ENCODE measurements at regions not wholly inside any gene's neighbourhood (a gene's known extent, or its start where the extent isn't known, plus 50 kb on each side); places are given as distances from the start of the nearest gene placed in this dataset.

DNA sequence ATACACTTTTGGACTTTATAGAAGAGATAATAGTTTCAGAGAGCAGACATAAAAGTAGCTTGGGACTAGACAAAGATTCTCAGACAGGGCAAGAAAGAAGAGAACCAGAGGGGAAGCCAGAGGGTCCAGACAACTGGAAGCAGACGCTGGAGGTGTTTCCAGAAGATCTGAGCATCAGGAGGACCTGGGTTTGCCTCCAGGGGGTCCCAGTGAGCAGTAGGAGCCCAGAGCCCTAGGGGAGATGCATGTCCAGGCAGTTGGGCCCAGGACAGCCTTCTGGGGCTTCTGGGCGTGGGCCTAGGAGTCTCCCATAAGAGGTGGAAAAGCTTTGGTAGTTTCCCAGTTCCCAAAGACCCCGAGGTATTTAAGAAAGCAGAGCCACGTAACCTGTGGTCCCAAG lies 251.2 kb upstream of the ID2 start:
- Mint-ChIP-seq H3K27ac (peak overlapping the region in 1 of 2 donors; percentile 24), H3K9me3 (no peaks in the 10 kb centered on the region), H3K36me3 (ENCODE audit: insufficient read depth) (peaks cover 11% of the 10 kb centered on the region), H3K27me3 (no peaks in the 10 kb centered on the region), H3K4me1 (ENCODE audit: low read depth in 2 of 2) (peaks cover 30 to 35% of the 10 kb centered on the region in 2 donors), H3K4me3 (no peak overlapping the region)
- no peak for ATAC-seq (replicated peaks)
- no peak for DNase-seq

DNA sequence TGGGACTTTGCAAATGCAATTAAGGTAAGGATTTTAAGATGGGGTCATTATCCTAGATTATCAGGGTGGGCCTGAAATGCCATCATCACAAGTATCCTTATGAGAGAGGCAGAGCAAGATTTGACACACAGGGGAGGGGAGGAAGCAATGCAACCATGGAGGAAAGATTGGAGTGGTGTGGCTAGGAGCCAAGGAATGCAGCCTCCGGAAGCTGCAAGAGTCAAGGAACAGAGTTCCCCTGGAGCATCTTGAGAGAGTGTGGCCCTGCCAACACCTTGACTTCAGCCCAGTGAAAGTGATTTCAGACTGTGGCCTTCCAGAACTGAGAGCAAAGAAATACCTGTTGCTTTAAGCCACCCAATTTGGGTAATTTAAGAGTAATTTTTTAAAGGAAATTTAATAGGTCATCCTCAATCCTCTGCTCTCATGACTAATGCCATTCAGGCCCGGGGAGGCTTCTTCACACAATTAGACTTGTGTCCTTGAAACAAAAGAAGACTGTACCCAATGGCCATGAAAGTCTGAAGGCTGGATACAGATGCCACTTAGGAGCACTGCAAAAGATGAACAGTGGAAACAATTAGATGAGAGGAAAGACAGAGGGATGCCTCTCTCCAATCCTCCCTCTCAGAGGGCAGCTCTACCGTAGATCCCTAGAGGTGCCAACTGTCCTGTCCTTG lies 250.3 kb upstream of the ID2 start:
- Mint-ChIP-seq H3K27me3 (no peaks in the 10 kb centered on the region), H3K9me3 (no peaks in the 10 kb centered on the region)

DNA sequence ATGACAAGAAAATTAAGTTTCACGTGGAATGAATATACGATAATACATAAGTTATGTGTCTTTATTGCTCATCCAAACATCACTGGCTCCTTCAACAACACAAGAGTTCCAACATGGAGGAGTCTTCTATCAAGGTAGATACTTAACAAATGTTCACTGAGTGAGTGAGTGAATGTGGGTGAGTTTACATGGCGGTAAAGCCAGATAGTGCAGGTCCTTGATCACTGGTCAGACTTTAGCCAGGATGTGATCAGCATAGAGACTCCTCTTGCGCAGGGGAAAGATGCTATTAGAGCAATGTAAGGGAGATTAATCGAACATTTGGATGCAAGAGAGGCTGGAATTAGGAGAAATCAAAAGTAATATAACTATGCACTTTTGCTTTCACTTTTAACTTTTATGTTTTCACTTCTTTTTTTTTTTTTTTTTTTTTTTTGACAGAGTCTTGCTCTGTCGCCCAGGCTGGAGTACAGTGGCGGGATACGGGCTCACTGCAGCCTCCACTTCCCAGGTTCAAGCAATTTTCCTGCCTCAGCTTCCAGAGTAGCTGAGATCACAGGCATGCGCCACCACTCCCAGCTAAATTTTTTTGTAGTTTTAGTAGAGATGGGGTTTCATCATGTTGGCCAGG lies 249.0 kb upstream of the ID2 start:
- Mint-ChIP-seq H3K9me3 (no peaks in the 10 kb centered on the region), H3K27ac (peak overlapping the region; percentile 61 to 71), H3K27me3 (no peaks in the 10 kb centered on the region), H3K4me3 (peak overlapping the region; percentile 55 to 61), H3K36me3 (ENCODE audit: insufficient read depth) (peaks cover 9% of the 10 kb centered on the region), H3K4me1 (ENCODE audit: low read depth in 2 of 2) (peaks cover 17 to 23% of the 10 kb centered on the region in 2 donors)
- DNase-seq (no peak), ATAC-seq (replicated peaks) (peak; percentile 73)

More for the DNA sequence above, 250.3 kb upstream of the ID2 start:
- Mint-ChIP-seq H3K27ac (peak overlapping the region in 1 of 2 donors; percentile 24), H3K4me1 (ENCODE audit: low read depth in 2 of 2) (peaks cover 20 to 25% of the 10 kb centered on the region in 2 donors), H3K36me3 (ENCODE audit: insufficient read depth) (peaks cover 9% of the 10 kb centered on the region), H3K4me3 (no peak overlapping the region)
- no peak for DNase-seq
- ATAC-seq (replicated peaks): no peak

DNA sequence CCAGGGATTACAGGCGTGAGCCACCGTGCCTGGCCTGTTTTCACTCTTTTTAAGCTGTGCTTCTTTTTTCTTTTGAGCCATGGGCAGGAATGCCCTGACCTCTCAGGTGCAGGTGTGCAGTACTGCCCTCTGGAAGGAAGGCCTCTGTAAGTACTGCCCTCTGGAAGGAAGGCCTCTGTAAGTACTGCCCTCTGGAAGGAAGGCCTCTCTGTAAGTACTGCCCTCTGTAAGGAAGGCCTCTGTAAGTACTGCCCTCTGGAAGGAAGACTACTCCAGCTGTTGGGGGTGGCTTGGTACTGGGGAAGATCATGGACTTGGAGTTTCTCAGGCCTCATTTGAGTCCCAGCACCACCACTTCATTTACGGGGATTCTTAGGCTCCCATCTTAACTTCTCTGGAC lies 248.5 kb upstream of the ID2 start:
- Mint-ChIP-seq H3K27me3 (no peaks in the 10 kb centered on the region), H3K4me3 (peak overlapping the region; percentile 55 to 61), H3K36me3 (ENCODE audit: insufficient read depth) (peaks cover 9% of the 10 kb centered on the region), H3K27ac (peak overlapping the region; percentile 61 to 71), H3K9me3 (no peaks in the 10 kb centered on the region), H3K4me1 (ENCODE audit: low read depth in 2 of 2) (peaks cover 18 to 24% of the 10 kb centered on the region in 2 donors)
- ATAC-seq (replicated peaks): peak; percentile 29
- DNase-seq: no peak

DNA sequence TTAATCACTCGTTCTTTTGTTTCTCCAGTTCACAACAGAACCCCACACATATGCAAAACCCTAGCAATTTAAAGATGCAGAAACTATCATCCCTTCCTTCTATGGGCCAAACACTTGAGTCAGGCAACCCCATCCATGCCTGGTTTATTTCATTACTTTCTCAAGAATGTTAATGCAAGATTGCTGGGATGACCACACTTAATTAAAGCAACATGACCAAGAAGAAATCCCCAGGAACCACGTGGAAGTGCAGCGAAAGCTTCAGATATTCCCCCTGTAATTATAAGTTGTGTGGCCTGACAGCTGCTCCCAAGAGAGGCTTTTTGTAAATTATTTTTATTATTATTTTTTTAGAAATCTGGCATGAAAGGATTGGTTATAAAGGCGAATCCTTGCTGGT lies 246.2 kb upstream of the ID2 start:
- Mint-ChIP-seq H3K4me3 (no peak overlapping the region), H3K9me3 (no peaks in the 10 kb centered on the region), H3K27me3 (no peaks in the 10 kb centered on the region), H3K4me1 (ENCODE audit: low read depth in 2 of 2) (peaks cover 27 to 32% of the 10 kb centered on the region in 2 donors), H3K36me3 (ENCODE audit: insufficient read depth) (peaks cover 9% of the 10 kb centered on the region), H3K27ac (no peak overlapping the region)
- ATAC-seq (replicated peaks) (no peak), DNase-seq (no peak)

DNA sequence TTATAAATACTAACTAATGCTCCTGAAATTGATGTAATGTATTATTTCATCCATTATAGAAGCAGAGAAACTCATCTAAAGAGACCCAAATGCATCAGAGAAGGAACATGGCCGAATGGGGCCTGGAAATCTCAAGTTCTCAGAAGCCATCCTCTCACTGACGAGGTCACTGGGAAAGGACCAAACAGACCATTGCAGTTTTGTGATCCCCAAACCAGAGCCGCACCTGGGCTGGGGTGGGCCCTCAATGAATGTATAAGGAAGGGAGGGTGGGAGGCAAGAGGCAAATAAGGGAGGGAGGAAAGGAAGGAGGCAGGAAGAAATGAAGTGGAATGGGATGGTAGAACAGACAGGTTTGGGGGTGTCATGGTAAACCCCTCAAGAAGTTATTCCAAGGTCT lies 245.3 kb upstream of the ID2 start:
- no peak overlapping the region for H3K4me3 Mint-ChIP-seq
- no peaks in the 10 kb centered on the region for H3K27me3 Mint-ChIP-seq
- peak overlapping the region in 1 of 2 donors; percentile 26 for H3K27ac Mint-ChIP-seq
- H3K9me3 Mint-ChIP-seq: no peaks in the 10 kb centered on the region
- H3K4me1 Mint-ChIP-seq (ENCODE audit: low read depth in 2 of 2): peaks cover 28 to 31% of the 10 kb centered on the region in 2 donors
- ATAC-seq (replicated peaks): no peak
- peaks cover 9% of the 10 kb centered on the region for H3K36me3 Mint-ChIP-seq (ENCODE audit: insufficient read depth)
- no peak for DNase-seq

DNA sequence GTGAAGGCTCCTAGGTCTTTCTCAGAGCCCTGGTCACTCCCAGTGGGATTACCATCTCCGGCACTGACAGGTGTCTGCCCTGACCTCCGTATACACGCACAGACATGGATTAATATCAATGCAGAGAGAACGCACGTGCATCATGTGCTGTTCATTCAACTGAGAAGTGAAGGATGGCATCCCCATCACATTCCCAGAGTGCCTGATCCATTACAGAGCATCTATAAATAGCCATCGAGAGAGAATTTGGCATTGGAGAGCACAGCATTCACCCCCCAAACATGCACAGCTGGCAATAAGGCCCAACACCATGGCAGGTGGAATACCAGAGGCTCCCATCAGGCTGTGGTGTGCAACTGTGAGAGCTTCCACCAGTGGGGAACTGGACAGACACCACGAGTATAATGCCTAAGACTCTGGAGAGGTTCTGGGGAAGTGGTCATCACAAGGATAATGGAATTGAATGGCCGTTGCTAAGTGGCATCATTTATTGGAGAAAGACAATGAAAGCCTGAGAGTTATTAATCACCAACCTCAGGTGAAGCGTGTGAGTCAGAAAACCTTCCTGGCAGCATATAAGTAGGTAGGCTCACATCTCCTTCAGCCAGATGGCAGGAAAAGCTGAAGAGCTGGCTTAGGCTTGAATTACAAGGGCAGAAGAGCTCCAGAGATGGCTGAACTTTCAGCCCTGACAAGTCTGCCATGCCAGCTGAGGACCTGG lies 244.5 kb upstream of the ID2 start:
- Mint-ChIP-seq H3K9me3 (no peaks in the 10 kb centered on the region), H3K4me3 (no peak overlapping the region), H3K27me3 (no peaks in the 10 kb centered on the region), H3K27ac (peak overlapping the region in 1 of 2 donors; percentile 26), H3K36me3 (ENCODE audit: insufficient read depth) (peaks cover 9% of the 10 kb centered on the region), H3K4me1 (ENCODE audit: low read depth in 2 of 2) (peaks cover 33 to 38% of the 10 kb centered on the region in 2 donors)
- no peak for DNase-seq
- ATAC-seq (replicated peaks): no peak

DNA sequence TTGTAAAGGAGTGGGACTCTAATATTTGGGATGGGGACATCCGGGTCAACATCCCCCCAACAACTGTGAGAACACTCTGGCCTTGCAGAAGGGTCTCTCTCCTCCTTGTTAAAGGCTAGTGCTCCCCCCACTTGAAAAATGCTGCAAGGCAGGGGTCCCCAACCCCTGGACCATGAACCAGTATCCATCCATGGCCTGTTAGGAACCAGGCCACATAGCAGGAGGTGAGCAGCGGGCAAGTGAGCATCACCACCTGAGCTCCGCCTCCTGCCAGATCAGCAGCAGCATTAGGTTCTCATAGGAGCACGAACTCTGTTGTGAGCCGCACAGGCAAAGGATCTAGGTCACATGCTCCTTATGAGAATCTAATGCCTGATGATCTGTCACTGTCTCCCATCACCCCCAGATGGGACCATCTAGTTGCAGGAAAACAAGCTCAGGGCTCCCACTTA lies 243.9 kb upstream of the ID2 start:
- peaks cover 30 to 36% of the 10 kb centered on the region in 2 donors for H3K4me1 Mint-ChIP-seq (ENCODE audit: low read depth in 2 of 2)
- H3K9me3 Mint-ChIP-seq: no peaks in the 10 kb centered on the region

DNA sequence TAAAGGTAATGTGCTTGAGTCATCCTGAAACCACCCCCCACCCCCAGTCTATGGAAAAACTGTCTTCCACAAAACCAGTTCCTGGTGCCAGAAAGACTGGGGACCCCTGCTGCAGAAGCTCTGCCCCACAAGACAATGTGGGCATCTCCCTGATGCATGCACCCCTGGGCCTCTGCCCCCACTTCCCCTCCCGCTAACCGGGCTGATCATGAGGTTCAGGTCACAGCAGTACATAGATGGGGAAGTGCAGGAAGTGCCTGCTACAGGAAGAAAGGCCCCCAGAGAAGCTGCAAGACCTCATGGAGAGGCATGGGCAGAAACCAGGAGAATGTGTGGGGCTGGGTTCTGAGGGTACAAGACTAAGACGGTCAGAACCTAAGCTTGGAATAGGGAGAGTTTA lies 243.4 kb upstream of the ID2 start:
- Mint-ChIP-seq H3K36me3 (ENCODE audit: insufficient read depth) (peaks cover under 1% of the 10 kb centered on the region), H3K9me3 (no peaks in the 10 kb centered on the region), H3K27me3 (no peaks in the 10 kb centered on the region), H3K27ac (peak overlapping the region; percentile 82 to 84), H3K4me1 (ENCODE audit: low read depth in 2 of 2) (peaks cover 29 to 36% of the 10 kb centered on the region in 2 donors), H3K4me3 (peak overlapping the region; percentile 13 to 59)
- peak; percentile 79 for ATAC-seq (replicated peaks)
- DNase-seq: no peak

More for the DNA sequence above, 243.9 kb upstream of the ID2 start:
- Mint-ChIP-seq H3K4me3 (no peak overlapping the region), H3K27me3 (no peaks in the 10 kb centered on the region), H3K27ac (peak overlapping the region; percentile 82 to 84), H3K36me3 (ENCODE audit: insufficient read depth) (peaks cover 5% of the 10 kb centered on the region)
- DNase-seq (no peak), ATAC-seq (replicated peaks) (no peak)

DNA sequence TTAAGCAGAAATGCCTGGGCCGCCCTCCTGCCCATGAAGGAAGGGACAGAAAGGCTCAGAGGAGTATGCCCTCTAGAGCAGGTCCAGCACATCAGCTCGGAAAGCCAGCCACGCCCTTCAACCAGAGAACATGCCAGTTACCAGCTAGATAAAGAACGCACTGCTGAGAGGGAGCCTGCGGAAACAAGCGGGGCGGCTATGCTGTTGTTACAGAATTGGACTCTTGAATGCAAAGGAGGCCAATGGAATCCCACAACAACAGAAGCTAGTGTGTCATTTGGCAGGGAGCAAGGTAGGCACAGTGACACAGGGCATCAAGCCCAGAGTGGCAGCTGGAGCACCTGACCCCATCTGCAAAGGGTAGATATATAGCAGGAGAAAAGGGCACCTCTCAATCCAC lies 242.9 kb upstream of the ID2 start:
- no peak for ATAC-seq (replicated peaks)
- no peaks in the 10 kb centered on the region for H3K9me3 Mint-ChIP-seq
- no peaks in the 10 kb centered on the region for H3K27me3 Mint-ChIP-seq
- H3K36me3 Mint-ChIP-seq (ENCODE audit: insufficient read depth): no peaks in the 10 kb centered on the region
- DNase-seq: no peak
- H3K27ac Mint-ChIP-seq: peak overlapping the region; percentile 82 to 84
- peak overlapping the region; percentile 13 to 59 for H3K4me3 Mint-ChIP-seq
- H3K4me1 Mint-ChIP-seq (ENCODE audit: low read depth in 2 of 2): peaks cover 26 to 31% of the 10 kb centered on the region in 2 donors

DNA sequence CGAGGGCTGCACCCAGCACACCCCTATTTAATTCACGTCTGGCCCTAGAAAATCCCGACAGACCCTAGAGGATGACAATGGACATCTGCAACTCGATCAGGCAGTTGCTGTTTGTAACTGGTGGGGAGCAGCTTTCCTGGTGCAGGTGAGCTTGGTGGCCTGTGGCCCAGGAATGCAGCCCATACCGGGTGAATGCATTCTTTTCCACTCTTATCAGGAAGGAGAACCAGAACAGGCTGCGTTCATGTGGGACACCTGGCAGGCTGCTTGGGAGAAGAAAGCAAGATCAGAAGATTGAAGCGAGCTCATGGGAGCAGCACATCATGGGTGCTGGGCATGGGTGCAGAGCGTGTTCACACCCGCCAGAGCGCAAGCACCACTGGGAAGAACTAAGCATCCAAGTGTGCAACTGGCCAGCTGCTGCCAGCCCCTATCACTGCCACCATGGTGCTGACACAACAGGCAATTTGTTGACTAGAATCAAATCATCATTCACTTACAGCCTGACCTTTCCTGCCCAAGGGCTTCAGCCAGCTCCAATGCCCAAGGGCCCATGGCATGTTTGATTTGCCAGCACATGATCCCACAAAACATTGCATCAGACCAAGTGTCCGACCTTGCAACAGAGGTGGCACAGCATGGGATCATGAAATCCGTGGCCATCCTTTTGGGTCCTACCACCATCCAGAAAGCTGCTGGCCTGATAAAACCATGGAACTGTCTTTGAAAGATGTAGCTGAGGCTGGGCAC lies 241.7 kb upstream of the ID2 start:
- ATAC-seq (replicated peaks): no peak
- peaks cover 19 to 29% of the 10 kb centered on the region in 2 donors for H3K4me1 Mint-ChIP-seq (ENCODE audit: low read depth in 2 of 2)
- H3K27ac Mint-ChIP-seq: no peak overlapping the region
- no peaks in the 10 kb centered on the region for H3K27me3 Mint-ChIP-seq
- no peak overlapping the region for H3K4me3 Mint-ChIP-seq
- no peak for DNase-seq
- H3K36me3 Mint-ChIP-seq (ENCODE audit: insufficient read depth): no peaks in the 10 kb centered on the region
- no peaks in the 10 kb centered on the region for H3K9me3 Mint-ChIP-seq

DNA sequence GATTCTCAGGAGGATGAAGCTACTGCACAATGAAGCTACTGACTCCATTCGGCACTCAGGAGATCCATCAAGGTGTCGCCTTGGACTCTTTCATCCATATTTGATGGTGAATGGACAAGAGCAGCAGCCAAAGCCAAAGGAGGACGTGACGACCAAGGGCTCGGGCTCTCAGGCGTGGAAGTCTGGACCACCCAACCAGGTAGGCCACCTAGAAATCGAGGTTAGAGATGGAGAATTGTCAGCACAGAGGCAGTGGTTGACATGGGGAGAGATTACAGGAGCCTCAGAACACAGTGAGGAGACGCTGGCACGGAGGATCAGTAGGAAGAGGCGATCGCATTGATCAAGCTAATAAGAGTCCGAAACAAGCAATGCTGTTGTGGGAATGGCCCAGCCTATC lies 240.5 kb upstream of the ID2 start:
- Mint-ChIP-seq H3K9me3 (no peaks in the 10 kb centered on the region), H3K4me3 (no peak overlapping the region), H3K27ac (no peak overlapping the region), H3K4me1 (ENCODE audit: low read depth in 2 of 2) (peaks cover 17 to 31% of the 10 kb centered on the region in 2 donors), H3K36me3 (ENCODE audit: insufficient read depth) (no peaks in the 10 kb centered on the region), H3K27me3 (no peaks in the 10 kb centered on the region)
- DNase-seq (no peak), ATAC-seq (replicated peaks) (no peak)

DNA sequence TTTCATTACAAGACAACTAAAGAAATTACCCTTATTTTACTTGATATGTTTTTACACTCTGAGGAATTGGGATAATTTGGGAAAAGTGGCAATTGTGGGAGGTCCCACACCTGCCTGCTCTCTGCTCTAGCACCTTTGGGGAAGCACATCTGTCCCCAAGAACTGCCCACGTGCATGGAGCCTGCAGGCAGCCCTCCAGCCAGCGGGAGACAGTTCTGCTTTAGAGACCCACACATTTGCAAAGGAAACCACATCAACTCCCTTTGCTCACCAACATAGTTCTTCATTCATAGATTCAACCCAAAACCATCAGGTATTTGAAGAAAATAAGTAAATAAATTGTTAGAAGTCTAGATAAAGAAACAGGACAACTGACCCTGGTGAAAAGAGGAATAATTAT lies 239.9 kb upstream of the ID2 start:
- H3K36me3 Mint-ChIP-seq (ENCODE audit: insufficient read depth): no peaks in the 10 kb centered on the region
- no peaks in the 10 kb centered on the region for H3K27me3 Mint-ChIP-seq
- DNase-seq: no peak
- no peak for ATAC-seq (replicated peaks)
- peak overlapping the region; percentile 10 to 74 for H3K27ac Mint-ChIP-seq
- H3K4me3 Mint-ChIP-seq: no peak overlapping the region
- H3K9me3 Mint-ChIP-seq: no peaks in the 10 kb centered on the region
- H3K4me1 Mint-ChIP-seq (ENCODE audit: low read depth in 2 of 2): peaks cover 17 to 31% of the 10 kb centered on the region in 2 donors
